GM23248 (cell line): ENCODE measurements at regions not wholly inside any gene's neighbourhood (a gene's known extent, or its start where the extent isn't known, plus 50 kb on each side); places are given as distances from the start of the nearest gene placed in this dataset.

Experiments
- DNase-seq: peaks from one replicate; pipeline ENCODE4 v3.0.0-alpha.2; 2015
- H2AFZ ChIP-seq: fragments of 200-600 bp; sonication (generic); 2 replicates; pipeline ENCODE4 v1.6.1; 2016; ENCODE audit warnings: antibody characterized with exemption
- H3F3A ChIP-seq: fragments of 200-600 bp; sonication (generic); 2 replicates; pipeline ENCODE4 v1.6.1; 2016; ENCODE audit warnings: mild to moderate bottlenecking, antibody characterized with exemption, mixed run types; ENCODE audit not compliant: insufficient read depth
- H3K27ac ChIP-seq: fragments of 200-600 bp; sonication (generic); 2 replicates; pipeline ENCODE4 v1.5.1; 2016; ENCODE audit warnings: mild to moderate bottlenecking
- H3K27me3 ChIP-seq: fragments of 200-600 bp; sonication (generic); replicated peaks from 2 replicates; pipeline ENCODE4 v1.6.1; 2016; ENCODE audit warnings: mild to moderate bottlenecking; ENCODE audit not compliant: insufficient read depth
- H3K36me3 ChIP-seq: fragments of 200-600 bp; sonication (generic); 2 replicates; pipeline ENCODE4 v1.6.1; 2016; ENCODE audit warnings: low read depth, mild to moderate bottlenecking
- H3K4me1 ChIP-seq: fragments of 200-600 bp; sonication (generic); 2 replicates; pipeline ENCODE4 v1.6.1; 2016; ENCODE audit warnings: mild to moderate bottlenecking; ENCODE audit not compliant: insufficient read depth
- H3K4me2 ChIP-seq: fragments of 200-600 bp; sonication (generic); one replicate; pipeline ENCODE4 v1.6.1; 2016; ENCODE audit warnings: mild to moderate bottlenecking; ENCODE audit not compliant: unreplicated experiment
- H3K4me3 ChIP-seq: fragments of 200-600 bp; sonication (generic); 2 replicates; pipeline ENCODE4 v1.5.1; 2016; ENCODE audit warnings: mild to moderate bottlenecking
- H3K79me2 ChIP-seq: fragments of 200-600 bp; sonication (generic); 2 replicates; pipeline ENCODE4 v1.6.1; 2016; ENCODE audit warnings: mild to moderate bottlenecking; ENCODE audit not compliant: insufficient read depth
- H3K9ac ChIP-seq: fragments of 200-600 bp; sonication (generic); 2 replicates; pipeline ENCODE4 v1.6.1; 2016; ENCODE audit warnings: mild to moderate bottlenecking
- H3K9me2 ChIP-seq: fragments of 200-600 bp; sonication (generic); 2 replicates; pipeline ENCODE4 v1.6.1; 2016; ENCODE audit warnings: mixed run types, mild to moderate bottlenecking, moderate library complexity; ENCODE audit not compliant: insufficient read depth
- H3K9me3 ChIP-seq: fragments of 200-600 bp; sonication (generic); one replicate; pipeline ENCODE4 v1.6.1; 2017; ENCODE audit warnings: low read depth
- H4K20me1 ChIP-seq: fragments of 200-600 bp; sonication (generic); 2 replicates; pipeline ENCODE4 v1.6.0; 2016; ENCODE audit not compliant: insufficient read depth
- EZH2 ChIP-seq: fragments of 200-600 bp; sonication (generic); IDR thresholded peaks from 2 replicates; pipeline ENCODE4 v1.6.1; 2018; ENCODE audit warnings: antibody characterized with exemption, mild to moderate bottlenecking; ENCODE audit not compliant: insufficient read depth, poor library complexity, severe bottlenecking
- EZH2phosphoT487 ChIP-seq: fragments of 200-600 bp; sonication (generic); IDR thresholded peaks from 2 replicates; pipeline ENCODE4 v1.6.1; 2018; ENCODE audit warnings: antibody characterized with exemption, moderate library complexity, mild to moderate bottlenecking, low read depth; ENCODE audit not compliant: insufficient read depth
- WGBS, 2 experiments: methylation state at CpG; one replicate each; pipeline ENCODE4 v1.1.6; 2015 to 2017; ENCODE audit warnings: low lambda C conversion rate in 2 of 2, low coverage in 1 of 2; ENCODE audit errors: missing lambda C conversion rate in 2 of 2; 5-methylcytosine and 5-hydroxymethylcytosine counted together
- in situ Hi-C: fragments of 300-500 bp; cut with MboI; formaldehyde crosslinking; loops from 2 replicates; pipeline ENCODE4 v1.15.0; 2020

GRCh38 chr9:86836266-86836665 is 111.0 kb downstream of the GAS1 start:
- H3K27ac ChIP-seq, result no peak overlapping the region
- no peak for DNase-seq
- TF ChIP-seq EZH2 (no peak), EZH2phosphoT487 (no peak)
- no peak overlapping the region for H3K4me2 ChIP-seq
- 100% methylated on average over 1 of the region's 1 CpG for WGBS, 2 experiments
- no peaks in the 10 kb centered on the region for H3F3A ChIP-seq
- H3K9ac ChIP-seq, result no peak overlapping the region
- no peak overlapping the region for H2AFZ ChIP-seq
- H3K9me3 ChIP-seq, result no peaks in the 10 kb centered on the region
- H3K79me2 ChIP-seq, result no peaks in the 10 kb centered on the region
- H4K20me1 ChIP-seq, result no peaks in the 10 kb centered on the region
- in situ Hi-C loops, result no loop called here
- no peaks in the 10 kb centered on the region for H3K36me3 ChIP-seq
- no peak overlapping the region for H3K4me3 ChIP-seq
- H3K4me1 ChIP-seq, result no peaks in the 10 kb centered on the region
- H3K27me3 ChIP-seq, result no peaks in the 10 kb centered on the region
- no peaks in the 10 kb centered on the region for H3K9me2 ChIP-seq

GRCh38 chr9:86830356-86830755 is 117.0 kb downstream of the GAS1 start:
- H3K9ac ChIP-seq, result no peak overlapping the region
- H3K4me1 ChIP-seq, result no peaks in the 10 kb centered on the region
- no peaks in the 10 kb centered on the region for H3K9me2 ChIP-seq
- H3F3A ChIP-seq, result no peaks in the 10 kb centered on the region
- no peak overlapping the region for H2AFZ ChIP-seq
- no peak overlapping the region for H3K27ac ChIP-seq
- H3K36me3 ChIP-seq, result no peaks in the 10 kb centered on the region
- WGBS, 2 experiments, result 51 to 63% methylated on average over 2 of the region's 2 CpGs
- H3K9me3 ChIP-seq, result no peaks in the 10 kb centered on the region
- in situ Hi-C loops, result no loop called here
- no peaks in the 10 kb centered on the region for H3K27me3 ChIP-seq
- no peak overlapping the region for H3K4me3 ChIP-seq
- H4K20me1 ChIP-seq, result no peaks in the 10 kb centered on the region
- no peaks in the 10 kb centered on the region for H3K79me2 ChIP-seq
- no peak overlapping the region for H3K4me2 ChIP-seq
- TF ChIP-seq EZH2 (no peak), EZH2phosphoT487 (no peak)
- DNase-seq, result no peak

GRCh38 chr9:86829496-86830046 is 117.7 kb downstream of the GAS1 start:
- no peaks in the 10 kb centered on the region for H4K20me1 ChIP-seq
- no peak overlapping the region for H3K4me2 ChIP-seq
- WGBS, 2 experiments, result 35 to 55% methylated on average over 1 of the region's 1 CpG
- no peak overlapping the region for H2AFZ ChIP-seq
- H3K4me1 ChIP-seq, result no peaks in the 10 kb centered on the region
- H3K27me3 ChIP-seq, result no peaks in the 10 kb centered on the region
- peak; percentile 24 for DNase-seq
- H3K27ac ChIP-seq, result no peak overlapping the region
- in situ Hi-C loops, result no loop called here
- H3K4me3 ChIP-seq, result no peak overlapping the region
- no peaks in the 10 kb centered on the region for H3K36me3 ChIP-seq
- no peak for TF ChIP-seq EZH2phosphoT487
- no peak for TF ChIP-seq EZH2
- no peaks in the 10 kb centered on the region for H3K9me3 ChIP-seq
- H3K9me2 ChIP-seq, result no peaks in the 10 kb centered on the region
- H3F3A ChIP-seq, result no peaks in the 10 kb centered on the region
- no peaks in the 10 kb centered on the region for H3K79me2 ChIP-seq
- no peak overlapping the region for H3K9ac ChIP-seq

GRCh38 chr9:86828631-86829030 is 118.7 kb downstream of the GAS1 start:
- WGBS, 2 experiments, result 84 to 88% methylated on average over 4 of the region's 4 CpGs

GRCh38 chr9:86827893-86828292 is 119.4 kb downstream of the GAS1 start:
- H3K27ac ChIP-seq, result no peak overlapping the region
- DNase-seq, result no peak
- H3F3A ChIP-seq, result no peaks in the 10 kb centered on the region
- no peaks in the 10 kb centered on the region for H3K27me3 ChIP-seq
- no peaks in the 10 kb centered on the region for H3K79me2 ChIP-seq
- WGBS, 2 experiments, result 27 to 45% methylated on average over 1 of the region's 1 CpG
- no peaks in the 10 kb centered on the region for H4K20me1 ChIP-seq
- H3K4me2 ChIP-seq, result no peak overlapping the region
- H3K36me3 ChIP-seq, result no peaks in the 10 kb centered on the region
- H3K9me2 ChIP-seq, result no peaks in the 10 kb centered on the region
- H3K9ac ChIP-seq, result no peak overlapping the region
- in situ Hi-C loops, result no loop called here
- H3K4me3 ChIP-seq, result no peak overlapping the region
- no peaks in the 10 kb centered on the region for H3K9me3 ChIP-seq
- no peak overlapping the region for H2AFZ ChIP-seq
- no peaks in the 10 kb centered on the region for H3K4me1 ChIP-seq
- TF ChIP-seq EZH2 (no peak), EZH2phosphoT487 (no peak)

More at GRCh38 chr9:86828631-86829030, 118.7 kb downstream of the GAS1 start:
- no peaks in the 10 kb centered on the region for H3K9me3 ChIP-seq
- in situ Hi-C loops, result no loop called here
- H3K4me1 ChIP-seq, result no peaks in the 10 kb centered on the region
- no peaks in the 10 kb centered on the region for H3K27me3 ChIP-seq
- no peaks in the 10 kb centered on the region for H3F3A ChIP-seq
- H3K4me3 ChIP-seq, result no peak overlapping the region
- TF ChIP-seq EZH2phosphoT487 (no peak), EZH2 (no peak)
- H3K79me2 ChIP-seq, result no peaks in the 10 kb centered on the region
- no peaks in the 10 kb centered on the region for H3K36me3 ChIP-seq
- H3K9ac ChIP-seq, result no peak overlapping the region
- H3K27ac ChIP-seq, result no peak overlapping the region
- H4K20me1 ChIP-seq, result no peaks in the 10 kb centered on the region
- no peaks in the 10 kb centered on the region for H3K9me2 ChIP-seq
- DNase-seq, result no peak
- H2AFZ ChIP-seq, result no peak overlapping the region
- no peak overlapping the region for H3K4me2 ChIP-seq
